Testis (tissue), 2 donors: ENCODE measurements at regions not wholly inside any gene's neighbourhood (a gene's known extent, or its start where the extent isn't known, plus 50 kb on each side); places are given as distances from the start of the nearest gene placed in this dataset.

Experiments
- DNase-seq: peaks from one replicate; pipeline ENCODE4 v3.0.0-alpha.2; 2019
- H3K27ac ChIP-seq, 2 donors: fragments of 200-600 bp; sonication (generic); one replicate each; pipeline ENCODE4 v1.5.1; 2019
- H3K27me3 ChIP-seq: fragments of 200-600 bp; sonication (generic); one replicate; pipeline ENCODE4 v1.5.1; 2019
- H3K36me3 ChIP-seq: fragments of 200-600 bp; sonication (generic); one replicate; pipeline ENCODE4 v1.5.1; 2017; ENCODE audit warnings: low read depth; ENCODE audit errors: missing control alignments
- H3K4me1 ChIP-seq: fragments of 200-600 bp; sonication (generic); one replicate; pipeline ENCODE4 v1.5.1; 2019
- H3K4me3 ChIP-seq, 2 donors: fragments of 200-600 bp; sonication (generic); one replicate each; pipeline ENCODE4 v1.5.1; 2017 to 2019
- H3K9me3 ChIP-seq: fragments of 200-600 bp; sonication (generic); one replicate; pipeline ENCODE4 v1.5.1; 2017
- CTCF ChIP-seq, 3 experiments: fragments of 450-650 bp in 2 of 3; fragments of 200-600 bp in 1 of 3; sonication (generic) in 1 of 3; IDR thresholded peaks; one replicate each; pipeline ENCODE4 v1.5.1; 2016 to 2019; ENCODE audit warnings: antibody characterized with exemption in 3 of 3, mild to moderate bottlenecking in 2 of 3, moderate library complexity in 1 of 3
- POLR2A ChIP-seq: fragments of 450-650 bp; IDR thresholded peaks from one replicate; pipeline ENCODE4 v1.6.1; 2017; ENCODE audit warnings: antibody characterized with exemption, mild to moderate bottlenecking, moderate library complexity
- WGBS, 2 donors: methylation state at CpG; one replicate each; pipeline ENCODE4 v1.1.5; 2018; 5-methylcytosine and 5-hydroxymethylcytosine counted together
- intact Hi-C: fragments of 100-400 bp; cut with DNase I; formaldehyde crosslinking; loops from one replicate; pipeline ENCODE4 v1.15.1; 2023; ENCODE audit warnings: low total_unique reads

- H3K27me3 ChIP-seq: no peaks in the 10 kb centered on the region
- TF ChIP-seq POLR2A (no peak), CTCF (IDR thresholded peaks at IDR 0.05) (no peak)
- intact Hi-C loops: no loop called here
- peaks cover 2% of the 10 kb centered on the region for H3K4me1 ChIP-seq
- WGBS, 2 donors: 84 to 90% methylated on average over 5 of the region's 5 CpGs
- no peak overlapping the region for H3K27ac ChIP-seq
- H3K9me3 ChIP-seq: no peaks in the 10 kb centered on the region
- no peak overlapping the region for H3K4me3 ChIP-seq
- no peaks in the 10 kb centered on the region for H3K36me3 ChIP-seq
- no peak for DNase-seq
Observed at GRCh38 chr5:167694325-167695147, 596.9 kb upstream of the WWC1 start.

- intact Hi-C loops: no loop called here
- 83 to 89% methylated on average over 10 of the region's 10 CpGs for WGBS, 2 donors
- Histone ChIP-seq H3K9me3 (no peaks in the 10 kb centered on the region), H3K27me3 (no peaks in the 10 kb centered on the region), H3K27ac (no peak overlapping the region), H3K36me3 (no peaks in the 10 kb centered on the region), H3K4me3 (no peak overlapping the region), H3K4me1 (peaks cover 3% of the 10 kb centered on the region)
- no peak for DNase-seq
- no peak for TF ChIP-seq POLR2A
- no peak for TF ChIP-seq CTCF (IDR thresholded peaks at IDR 0.05)
Observed at GRCh38 chr5:167696558-167697314, 594.7 kb upstream of the WWC1 start.

- no peak for DNase-seq
- H3K36me3 ChIP-seq: no peaks in the 10 kb centered on the region
- no peak overlapping the region for H3K27ac ChIP-seq
- intact Hi-C loops: no loop called here
- no peaks in the 10 kb centered on the region for H3K9me3 ChIP-seq
- no peaks in the 10 kb centered on the region for H3K27me3 ChIP-seq
- WGBS, 2 donors: 17 to 50% methylated on average over 1 of the region's 1 CpG
- H3K4me3 ChIP-seq: no peak overlapping the region
- TF ChIP-seq CTCF (IDR thresholded peaks at IDR 0.05): no peak
- TF ChIP-seq POLR2A: no peak
- H3K4me1 ChIP-seq: peaks cover 3% of the 10 kb centered on the region
Observed at GRCh38 chr5:167699432-167699831, 592.0 kb upstream of the WWC1 start.

GRCh38 chr5:167701051-167701450, 590.4 kb upstream of the WWC1 start:
- no peak overlapping the region for H3K27ac ChIP-seq
- no peaks in the 10 kb centered on the region for H3K36me3 ChIP-seq
- no peak for DNase-seq
- H3K27me3 ChIP-seq: no peaks in the 10 kb centered on the region
- intact Hi-C loops: no loop called here
- H3K4me1 ChIP-seq: peaks cover 3% of the 10 kb centered on the region
- no peak for TF ChIP-seq CTCF (IDR thresholded peaks at IDR 0.05)
- TF ChIP-seq POLR2A: no peak
- no peak overlapping the region for H3K4me3 ChIP-seq
- H3K9me3 ChIP-seq: no peaks in the 10 kb centered on the region
- WGBS, 2 donors: 91 to 92% methylated on average over 1 of the region's 1 CpG
